NT2/D1 (cell line): ENCODE measurements at regions not wholly inside any gene's neighbourhood (a gene's known extent, or its start where the extent isn't known, plus 50 kb on each side); places are given as distances from the start of the nearest gene placed in this dataset.

Experiments used
- DNase-seq: peaks from one replicate; pipeline ENCODE4 v3.0.0-alpha.2; 2011; ENCODE audit warnings: low read depth, low spot score
- H3K27me3 ChIP-seq: 2 replicates; pipeline ENCODE4 v1.6.0; 2011; ENCODE audit warnings: mild to moderate bottlenecking; ENCODE audit not compliant: insufficient read length, insufficient read depth
- H3K36me3 ChIP-seq: 2 replicates; pipeline ENCODE4 v1.6.1; 2011; ENCODE audit warnings: mild to moderate bottlenecking, low read length, mixed read lengths; ENCODE audit not compliant: insufficient read depth, insufficient read length
- H3K4me1 ChIP-seq: 2 replicates; pipeline ENCODE4 v1.5.1; 2011; ENCODE audit not compliant: insufficient read depth, insufficient read length
- H3K4me3 ChIP-seq: 2 replicates; pipeline ENCODE4 v1.5.1; 2011; ENCODE audit warnings: low read depth; ENCODE audit not compliant: insufficient read length
- H3K9ac ChIP-seq: 2 replicates; pipeline ENCODE4 v1.6.0; 2011; ENCODE audit warnings: low read depth; ENCODE audit not compliant: insufficient read length
- H3K9me3 ChIP-seq: 2 replicates; pipeline ENCODE4 v1.5.1; 2011; ENCODE audit warnings: mild to moderate bottlenecking, low read length; ENCODE audit not compliant: insufficient read depth
- SUZ12 ChIP-seq: IDR thresholded peaks from 2 replicates; pipeline ENCODE4 v1.6.1; 2011; ENCODE audit not compliant: insufficient read length, insufficient read depth; ENCODE audit errors: extremely low read depth
- YY1 ChIP-seq: IDR thresholded peaks from 2 replicates; pipeline ENCODE4 v1.6.1; 2011; ENCODE audit not compliant: insufficient read length, insufficient read depth
- ZNF274 ChIP-seq: IDR thresholded peaks from 2 replicates; pipeline ENCODE4 v1.6.1; 2011; ENCODE audit warnings: mild to moderate bottlenecking, low read depth, low read length

GRCh38 chr2:194126418-194126817 is 1530.6 kb upstream of the SLC39A10 start:
- Histone ChIP-seq H3K9me3 (no peaks in the 10 kb centered on the region), H3K9ac (no peak overlapping the region), H3K27me3 (no peaks in the 10 kb centered on the region), H3K4me3 (no peak overlapping the region), H3K4me1 (no peaks in the 10 kb centered on the region), H3K36me3 (no peaks in the 10 kb centered on the region)
- DNase-seq, result no peak
- TF ChIP-seq SUZ12 (no peak), YY1 (no peak), ZNF274 (no peak)

- no peaks in the 10 kb centered on the region for H3K36me3 ChIP-seq
- TF ChIP-seq SUZ12 (no peak), YY1 (no peak), ZNF274 (no peak)
- no peak overlapping the region for H3K9ac ChIP-seq
- no peak for DNase-seq
- H3K9me3 ChIP-seq, result no peaks in the 10 kb centered on the region
- no peak overlapping the region for H3K4me3 ChIP-seq
- H3K4me1 ChIP-seq, result no peaks in the 10 kb centered on the region
- no peaks in the 10 kb centered on the region for H3K27me3 ChIP-seq
Observed at GRCh38 chr2:194116861-194117260, 1540.2 kb upstream of the SLC39A10 start.

GRCh38 chr2:194105358-194105757 is 1551.7 kb upstream of the SLC39A10 start:
- H3K9ac ChIP-seq, result no peak overlapping the region
- DNase-seq, result no peak
- H3K4me3 ChIP-seq, result no peak overlapping the region

GRCh38 chr2:194104687-194105086 is 1552.3 kb upstream of the SLC39A10 start:
- H3K4me1 ChIP-seq, result no peaks in the 10 kb centered on the region
- no peak for DNase-seq
- H3K9ac ChIP-seq, result no peak overlapping the region
- TF ChIP-seq SUZ12, result no peak
- TF ChIP-seq ZNF274, result no peak
- no peak for TF ChIP-seq YY1
- no peaks in the 10 kb centered on the region for H3K9me3 ChIP-seq
- no peaks in the 10 kb centered on the region for H3K27me3 ChIP-seq
- no peak overlapping the region for H3K4me3 ChIP-seq
- no peaks in the 10 kb centered on the region for H3K36me3 ChIP-seq

More at GRCh38 chr2:194105358-194105757, 1551.7 kb upstream of the SLC39A10 start:
- no peak for TF ChIP-seq YY1
- TF ChIP-seq SUZ12, result no peak
- TF ChIP-seq ZNF274, result no peak
- Histone ChIP-seq H3K36me3 (no peaks in the 10 kb centered on the region), H3K27me3 (no peaks in the 10 kb centered on the region), H3K4me1 (no peaks in the 10 kb centered on the region), H3K9me3 (no peaks in the 10 kb centered on the region)

- Histone ChIP-seq H3K36me3 (no peaks in the 10 kb centered on the region), H3K9me3 (no peaks in the 10 kb centered on the region), H3K9ac (no peak overlapping the region), H3K27me3 (no peaks in the 10 kb centered on the region), H3K4me1 (no peaks in the 10 kb centered on the region), H3K4me3 (no peak overlapping the region)
- TF ChIP-seq SUZ12 (no peak), ZNF274 (no peak), YY1 (no peak)
- no peak for DNase-seq
Observed at GRCh38 chr2:194103941-194104659, 1552.9 kb upstream of the SLC39A10 start.

- Histone ChIP-seq H3K27me3 (no peaks in the 10 kb centered on the region), H3K9ac (no peak overlapping the region), H3K36me3 (no peaks in the 10 kb centered on the region), H3K4me1 (no peaks in the 10 kb centered on the region), H3K9me3 (no peaks in the 10 kb centered on the region), H3K4me3 (no peak overlapping the region)
- TF ChIP-seq SUZ12 (no peak), YY1 (no peak), ZNF274 (no peak)
- DNase-seq, result no peak
Observed at GRCh38 chr2:194102546-194102945, 1554.5 kb upstream of the SLC39A10 start.

- H3K9ac ChIP-seq, result no peak overlapping the region
- H3K4me1 ChIP-seq, result no peaks in the 10 kb centered on the region
- TF ChIP-seq ZNF274 (no peak), SUZ12 (no peak), YY1 (no peak)
- H3K36me3 ChIP-seq, result no peaks in the 10 kb centered on the region
- H3K9me3 ChIP-seq, result no peaks in the 10 kb centered on the region
- H3K4me3 ChIP-seq, result no peak overlapping the region
- DNase-seq, result no peak
- no peaks in the 10 kb centered on the region for H3K27me3 ChIP-seq
Observed at GRCh38 chr2:194100201-194100600, 1556.8 kb upstream of the SLC39A10 start.

- H3K9ac ChIP-seq, result no peak overlapping the region
- H3K9me3 ChIP-seq, result no peaks in the 10 kb centered on the region
- TF ChIP-seq YY1 (no peak), SUZ12 (no peak), ZNF274 (no peak)
- no peak overlapping the region for H3K4me3 ChIP-seq
- H3K27me3 ChIP-seq, result no peaks in the 10 kb centered on the region
- no peak for DNase-seq
- no peaks in the 10 kb centered on the region for H3K4me1 ChIP-seq
- H3K36me3 ChIP-seq, result no peaks in the 10 kb centered on the region
Observed at GRCh38 chr2:194096402-194096801, 1560.6 kb upstream of the SLC39A10 start.
